AG04450 (cell line): ENCODE measurements at regions not wholly inside any gene's neighbourhood (a gene's known extent, or its start where the extent isn't known, plus 50 kb on each side); places are given as distances from the start of the nearest gene placed in this dataset.

Source experiments
- CTCF ChIA-PET: fragments of 300-600, 350-600 bp; formaldehyde crosslinking; extraction: SDS; loops from one replicate; lab custom pipeline; 2022; ENCODE audit warnings: antibody characterized with exemption, inconsistent platforms; lab: Charles Lee
- POLR2A ChIA-PET: fragments of 350-600 bp; formaldehyde crosslinking; extraction: SDS; loops from one replicate; lab custom pipeline; 2021; ENCODE audit warnings: antibody characterized with exemption, inconsistent platforms; lab: Yijun Ruan, JAX
- DNase-seq: peaks from one replicate; pipeline ENCODE4 v3.0.0-alpha.2; 2011; ENCODE audit warnings: low read depth, low spot score
- H3K27ac ChIP-seq: one replicate; pipeline ENCODE4 v1.5.1; 2012; ENCODE audit warnings: low read depth, low read length, control low read depth
- H3K27me3 ChIP-seq: one replicate; pipeline ENCODE4 v1.6.0; 2012; ENCODE audit warnings: low read length; ENCODE audit not compliant: control insufficient read depth, insufficient read depth
- H3K4me3 ChIP-seq: 2 replicates; pipeline ENCODE4 v1.5.1; 2011; ENCODE audit warnings: mild to moderate bottlenecking, low read depth, low read length, control low read depth
- H3K9me3 ChIP-seq: 2 replicates; pipeline ENCODE4 v1.5.1; 2012; ENCODE audit warnings: low read length; ENCODE audit not compliant: control insufficient read depth, insufficient read depth
- TF ChIP-seq, protein P1 (sequence below): IDR thresholded peaks from 2 replicates; pipeline ENCODE4 v1.5.1; 2011; ENCODE audit warnings: low read depth, low read length, control low read depth, inconsistent platforms

- TF ChIP-seq, protein P1, sequence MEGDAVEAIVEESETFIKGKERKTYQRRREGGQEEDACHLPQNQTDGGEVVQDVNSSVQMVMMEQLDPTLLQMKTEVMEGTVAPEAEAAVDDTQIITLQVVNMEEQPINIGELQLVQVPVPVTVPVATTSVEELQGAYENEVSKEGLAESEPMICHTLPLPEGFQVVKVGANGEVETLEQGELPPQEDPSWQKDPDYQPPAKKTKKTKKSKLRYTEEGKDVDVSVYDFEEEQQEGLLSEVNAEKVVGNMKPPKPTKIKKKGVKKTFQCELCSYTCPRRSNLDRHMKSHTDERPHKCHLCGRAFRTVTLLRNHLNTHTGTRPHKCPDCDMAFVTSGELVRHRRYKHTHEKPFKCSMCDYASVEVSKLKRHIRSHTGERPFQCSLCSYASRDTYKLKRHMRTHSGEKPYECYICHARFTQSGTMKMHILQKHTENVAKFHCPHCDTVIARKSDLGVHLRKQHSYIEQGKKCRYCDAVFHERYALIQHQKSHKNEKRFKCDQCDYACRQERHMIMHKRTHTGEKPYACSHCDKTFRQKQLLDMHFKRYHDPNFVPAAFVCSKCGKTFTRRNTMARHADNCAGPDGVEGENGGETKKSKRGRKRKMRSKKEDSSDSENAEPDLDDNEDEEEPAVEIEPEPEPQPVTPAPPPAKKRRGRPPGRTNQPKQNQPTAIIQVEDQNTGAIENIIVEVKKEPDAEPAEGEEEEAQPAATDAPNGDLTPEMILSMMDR: no peak
- no peak for DNase-seq
- Histone ChIP-seq H3K4me3 (no peak overlapping the region), H3K9me3 (peaks cover 57% of the 10 kb centered on the region), H3K27ac (no peak overlapping the region), H3K27me3 (no peaks in the 10 kb centered on the region)
- ChIA-PET POLR2A (no interaction called here), CTCF (no interaction called here)
Observed at GRCh38 chr13:111633401-111633800, 313.0 kb downstream of the TEX29 start.

- ChIA-PET POLR2A (no interaction called here), CTCF (no interaction called here)
- DNase-seq: no peak
- H3K4me3 ChIP-seq: no peak overlapping the region
- no peak overlapping the region for H3K27ac ChIP-seq
- no peaks in the 10 kb centered on the region for H3K27me3 ChIP-seq
- H3K9me3 ChIP-seq: peaks cover 51% of the 10 kb centered on the region
- TF ChIP-seq, protein P1: no peak
Observed at GRCh38 chr13:111634410-111634809, 314.0 kb downstream of the TEX29 start.

- no peak overlapping the region for H3K27ac ChIP-seq
- TF ChIP-seq, protein P1: no peak
- CTCF ChIA-PET: no interaction called here
- POLR2A ChIA-PET: no interaction called here
- peaks cover 48% of the 10 kb centered on the region for H3K9me3 ChIP-seq
- H3K4me3 ChIP-seq: no peak overlapping the region
- no peaks in the 10 kb centered on the region for H3K27me3 ChIP-seq
- DNase-seq: no peak
Observed at GRCh38 chr13:111636271-111636670, 315.8 kb downstream of the TEX29 start.

GRCh38 chr13:111636804-111637203 lies 316.4 kb downstream of the TEX29 start:
- Histone ChIP-seq H3K9me3 (peaks cover 50% of the 10 kb centered on the region), H3K4me3 (no peak overlapping the region), H3K27me3 (no peaks in the 10 kb centered on the region), H3K27ac (no peak overlapping the region)
- ChIA-PET POLR2A (no interaction called here), CTCF (no interaction called here)
- TF ChIP-seq, protein P1: no peak
- DNase-seq: no peak

- TF ChIP-seq, protein P1: no peak
- Histone ChIP-seq H3K9me3 (peaks cover 56% of the 10 kb centered on the region), H3K27me3 (no peaks in the 10 kb centered on the region), H3K4me3 (no peak overlapping the region), H3K27ac (no peak overlapping the region)
- ChIA-PET POLR2A (no interaction called here), CTCF (no interaction called here)
- no peak for DNase-seq
Observed at GRCh38 chr13:111637365-111637764, 316.9 kb downstream of the TEX29 start.
